ENCODE measurements at regions not wholly inside any gene's neighbourhood (a gene's known extent, or its start where the extent isn't known, plus 50 kb on each side); places are given as distances from the start of the nearest gene placed in this dataset.

- ChIA-PET CTCF (interaction anchor here (0.5 kb wide), 1 partner anchor 313 kb away, joined by 3 read pairs; no protein-coding TSS in a partner anchor), POLR2A (no interaction called here)
- H3K4me2 ChIP-seq (ENCODE audit: insufficient read depth, low read length), result no peak overlapping the region
- H3K4me3 ChIP-seq (replicated peaks in 1 of 3; ENCODE audit: insufficient read depth in 1 of 3, low read depth in 1 of 3, low read length in 3 of 3), result no peak overlapping the region
- H3K4me1 ChIP-seq (ENCODE audit: control insufficient read depth, extremely low read depth, insufficient read depth, low read length), result no peaks in the 10 kb centered on the region
- intact Hi-C loops (cut with micrococcal nuclease) (no loop called here), dilution Hi-C loops (cut with MboI; ENCODE audit: extremely low pct_ligation_motif_present, low sequenced_read_pairs) (no loop called here)
- TF ChIP-seq GATA2 (IDR thresholded peaks at IDR 0.05; ENCODE audit: insufficient read depth, insufficient read length, low read depth, low read length) (no peak), MAX (IDR thresholded peaks at IDR 0.05; ENCODE audit: insufficient read depth, insufficient read length) (no peak), JUN (IDR thresholded peaks at IDR 0.05; ENCODE audit: borderline replicate concordance, insufficient read depth, insufficient read length, low read depth) (no peak), MYC (IDR thresholded peaks at IDR 0.05; ENCODE audit: low read depth, low read length) (no peak), CTCF (IDR thresholded peaks at IDR 0.05; ENCODE audit: extremely low read depth in 1 of 2, insufficient read depth in 1 of 2, low read depth in 1 of 2, low read length in 2 of 2) (no peak)
- no peaks in the 10 kb centered on the region for H4K20me1 ChIP-seq (replicated peaks; ENCODE audit: control insufficient read depth, extremely low read depth, insufficient read depth, low read length)
- H3K9me3 ChIP-seq (replicated peaks; ENCODE audit: control insufficient read depth, insufficient read depth, low read length), result no peaks in the 10 kb centered on the region
- H3K27me3 ChIP-seq (ENCODE audit: control insufficient read depth in 2 of 2, insufficient read depth in 2 of 2, low read length in 2 of 2), result no peaks in the 10 kb centered on the region
- no peak for DNase-seq (ENCODE audit: low read depth, low spot score)
- FAIRE-seq, result no peak
- H3K9me1 ChIP-seq (replicated peaks; ENCODE audit: control insufficient read depth, extremely low read depth, insufficient read depth, low read length), result no peaks in the 10 kb centered on the region
- H2AFZ ChIP-seq (ENCODE audit: low read depth, low read length), result no peak overlapping the region
- no peak overlapping the region for H3K27ac ChIP-seq (ENCODE audit: insufficient read depth, low read depth, low read length)
- no TSS peak for BruUV-seq (replicated peaks)
- H3K36me3 ChIP-seq (ENCODE audit: control insufficient read depth in 2 of 2, extremely low read depth in 1 of 2, insufficient read depth in 2 of 2, low read length in 2 of 2), result no peaks in the 10 kb centered on the region
- no peaks in the 10 kb centered on the region for H3K79me2 ChIP-seq (ENCODE audit: control insufficient read depth, insufficient read depth, low read length)
- no peak overlapping the region for H3K9ac ChIP-seq (replicated peaks; ENCODE audit: extremely low read depth, insufficient read depth, low read length)
These were observed 110.2 kb downstream of the C11orf91 start for GRCh38 chr11:33590441-33590840.

- FAIRE-seq, result no peak
- no peak for TF ChIP-seq MYC (IDR thresholded peaks at IDR 0.05; ENCODE audit: low read depth, low read length)
- no peak for TF ChIP-seq CTCF (IDR thresholded peaks at IDR 0.05; ENCODE audit: extremely low read depth in 1 of 2, insufficient read depth in 1 of 2, low read depth in 1 of 2, low read length in 2 of 2)
- no peak overlapping the region for H3K4me3 ChIP-seq (replicated peaks in 1 of 3; ENCODE audit: insufficient read depth in 1 of 3, low read depth in 1 of 3, low read length in 3 of 3)
- no peak overlapping the region for H3K27ac ChIP-seq (ENCODE audit: insufficient read depth, low read depth, low read length)
- H4K20me1 ChIP-seq (replicated peaks; ENCODE audit: control insufficient read depth, extremely low read depth, insufficient read depth, low read length), result no peaks in the 10 kb centered on the region
- CTCF ChIA-PET, result interaction anchor here (1.1 kb wide), 2 partner anchors 9 to 154 kb away, joined by 3 read pairs; no protein-coding TSS in a partner anchor
- no peak for DNase-seq (ENCODE audit: low read depth, low spot score)
- H3K9me3 ChIP-seq (replicated peaks; ENCODE audit: control insufficient read depth, insufficient read depth, low read length), result no peaks in the 10 kb centered on the region
- no peak overlapping the region for H3K4me2 ChIP-seq (ENCODE audit: insufficient read depth, low read length)
- H3K9me1 ChIP-seq (replicated peaks; ENCODE audit: control insufficient read depth, extremely low read depth, insufficient read depth, low read length), result no peaks in the 10 kb centered on the region
- POLR2A ChIA-PET, result no interaction called here
- no peaks in the 10 kb centered on the region for H3K27me3 ChIP-seq (ENCODE audit: control insufficient read depth in 2 of 2, insufficient read depth in 2 of 2, low read length in 2 of 2)
- intact Hi-C loops (cut with micrococcal nuclease) (no loop called here), dilution Hi-C loops (cut with MboI; ENCODE audit: extremely low pct_ligation_motif_present, low sequenced_read_pairs) (no loop called here)
- no peak overlapping the region for H2AFZ ChIP-seq (ENCODE audit: low read depth, low read length)
- BruUV-seq (replicated peaks), result no TSS peak
- no peak overlapping the region for H3K9ac ChIP-seq (replicated peaks; ENCODE audit: extremely low read depth, insufficient read depth, low read length)
- H3K79me2 ChIP-seq (ENCODE audit: control insufficient read depth, insufficient read depth, low read length), result no peaks in the 10 kb centered on the region
- H3K36me3 ChIP-seq (ENCODE audit: control insufficient read depth in 2 of 2, extremely low read depth in 1 of 2, insufficient read depth in 2 of 2, low read length in 2 of 2), result no peaks in the 10 kb centered on the region
- H3K4me1 ChIP-seq (ENCODE audit: control insufficient read depth, extremely low read depth, insufficient read depth, low read length), result no peaks in the 10 kb centered on the region
These were observed 112.6 kb downstream of the C11orf91 start for GRCh38 chr11:33588056-33588455.
